ENCODE measurements at regions not wholly inside any gene's neighbourhood (a gene's known extent, or its start where the extent isn't known, plus 50 kb on each side); places are given as distances from the start of the nearest gene placed in this dataset.

DNA sequence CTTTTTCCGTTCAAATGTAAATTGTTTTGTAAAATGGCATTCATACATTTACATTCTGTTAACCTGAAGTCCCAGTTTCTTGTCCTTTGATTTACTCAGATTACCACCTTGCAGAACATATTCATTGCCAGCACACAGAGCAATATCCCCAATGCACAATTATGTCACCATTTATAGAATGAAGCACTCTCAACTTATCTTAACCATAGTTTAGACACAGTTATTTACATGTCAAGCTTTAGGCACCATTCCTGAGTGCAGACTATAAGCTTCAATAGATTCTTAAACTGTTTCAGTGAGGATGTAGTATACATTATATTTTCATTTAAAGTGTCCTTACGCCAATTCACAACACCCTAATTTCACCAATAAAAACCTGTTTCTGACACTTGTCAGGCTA lies 1977.9 kb downstream of the SUCLG1 start:
- H3K4me2 ChIP-seq (ENCODE audit: low read depth, low read length, poor library complexity, severe bottlenecking), result no peak overlapping the region
- H3K79me2 ChIP-seq (ENCODE audit: insufficient read depth, low read length), result no peaks in the 10 kb centered on the region
- H3K27me3 ChIP-seq (ENCODE audit: insufficient read depth, low read length, poor library complexity, severe bottlenecking), result no peaks in the 10 kb centered on the region
- H3K4me1 ChIP-seq (ENCODE audit: insufficient read depth, low read length, poor library complexity, severe bottlenecking), result no peaks in the 10 kb centered on the region
- TF ChIP-seq EZH2phosphoT487 (IDR thresholded peaks at IDR 0.05; ENCODE audit: borderline replicate concordance) (no peak), CTCF (conservative IDR thresholded peaks at IDR 0.05; ENCODE audit: low read length) (no peak)
- H2AFZ ChIP-seq (ENCODE audit: low read length), result no peak overlapping the region
- no peak overlapping the region for H3K9ac ChIP-seq (ENCODE audit: low read depth, low read length, poor library complexity, severe bottlenecking)
- H3F3A ChIP-seq (ENCODE audit: low read depth), result no peaks in the 10 kb centered on the region
- no peaks in the 10 kb centered on the region for H3K36me3 ChIP-seq (ENCODE audit: insufficient read depth, low read length)
- H3K9me3 ChIP-seq (ENCODE audit: insufficient read depth, low read depth, low read length), result no peaks in the 10 kb centered on the region
- H3K4me3 ChIP-seq (ENCODE audit: low read length, poor library complexity, severe bottlenecking), result no peak overlapping the region
- no peaks in the 10 kb centered on the region for H4K20me1 ChIP-seq (ENCODE audit: insufficient read depth, low read length, poor library complexity, severe bottlenecking)
- H3K9me2 ChIP-seq (replicated peaks; ENCODE audit: low read depth, low read length), result no peaks in the 10 kb centered on the region

GRCh38 chr2:82478641-82479040 lies 1980.4 kb downstream of the SUCLG1 start:
- H3K27me3 ChIP-seq (ENCODE audit: insufficient read depth, low read length, poor library complexity, severe bottlenecking), result no peaks in the 10 kb centered on the region

GRCh38 chr2:82476094-82476493 lies 1983.0 kb downstream of the SUCLG1 start:
- TF ChIP-seq CTCF (conservative IDR thresholded peaks at IDR 0.05; ENCODE audit: low read length) (no peak), EZH2phosphoT487 (IDR thresholded peaks at IDR 0.05; ENCODE audit: borderline replicate concordance) (no peak)

More at GRCh38 chr2:82478641-82479040, 1980.4 kb downstream of the SUCLG1 start:
- no peaks in the 10 kb centered on the region for H3K9me3 ChIP-seq (ENCODE audit: insufficient read depth, low read depth, low read length)
- H3K36me3 ChIP-seq (ENCODE audit: insufficient read depth, low read length), result no peaks in the 10 kb centered on the region
- H3K79me2 ChIP-seq (ENCODE audit: insufficient read depth, low read length), result no peaks in the 10 kb centered on the region
- no peaks in the 10 kb centered on the region for H3K9me2 ChIP-seq (replicated peaks; ENCODE audit: low read depth, low read length)
- H3F3A ChIP-seq (ENCODE audit: low read depth), result no peaks in the 10 kb centered on the region
- no peaks in the 10 kb centered on the region for H4K20me1 ChIP-seq (ENCODE audit: insufficient read depth, low read length, poor library complexity, severe bottlenecking)
- H3K4me2 ChIP-seq (ENCODE audit: low read depth, low read length, poor library complexity, severe bottlenecking), result no peak overlapping the region
- TF ChIP-seq CTCF (conservative IDR thresholded peaks at IDR 0.05; ENCODE audit: low read length), result no peak
- no peak for TF ChIP-seq EZH2phosphoT487 (IDR thresholded peaks at IDR 0.05; ENCODE audit: borderline replicate concordance)
- H2AFZ ChIP-seq (ENCODE audit: low read length), result no peak overlapping the region
- H3K9ac ChIP-seq (ENCODE audit: low read depth, low read length, poor library complexity, severe bottlenecking), result no peak overlapping the region
- no peak overlapping the region for H3K4me3 ChIP-seq (ENCODE audit: low read length, poor library complexity, severe bottlenecking)
- no peaks in the 10 kb centered on the region for H3K4me1 ChIP-seq (ENCODE audit: insufficient read depth, low read length, poor library complexity, severe bottlenecking)

More at GRCh38 chr2:82476094-82476493, 1983.0 kb downstream of the SUCLG1 start:
- H3K9me2 ChIP-seq (replicated peaks; ENCODE audit: low read depth, low read length), result no peaks in the 10 kb centered on the region
- no peaks in the 10 kb centered on the region for H4K20me1 ChIP-seq (ENCODE audit: insufficient read depth, low read length, poor library complexity, severe bottlenecking)
- H3K27me3 ChIP-seq (ENCODE audit: insufficient read depth, low read length, poor library complexity, severe bottlenecking), result no peaks in the 10 kb centered on the region
- no peaks in the 10 kb centered on the region for H3K4me1 ChIP-seq (ENCODE audit: insufficient read depth, low read length, poor library complexity, severe bottlenecking)
- no peaks in the 10 kb centered on the region for H3K79me2 ChIP-seq (ENCODE audit: insufficient read depth, low read length)
- H2AFZ ChIP-seq (ENCODE audit: low read length), result no peak overlapping the region
- no peak overlapping the region for H3K4me3 ChIP-seq (ENCODE audit: low read length, poor library complexity, severe bottlenecking)
- H3K9ac ChIP-seq (ENCODE audit: low read depth, low read length, poor library complexity, severe bottlenecking), result no peak overlapping the region
- H3K9me3 ChIP-seq (ENCODE audit: insufficient read depth, low read depth, low read length), result no peaks in the 10 kb centered on the region
- no peak overlapping the region for H3K4me2 ChIP-seq (ENCODE audit: low read depth, low read length, poor library complexity, severe bottlenecking)
- H3K36me3 ChIP-seq (ENCODE audit: insufficient read depth, low read length), result no peaks in the 10 kb centered on the region
- no peaks in the 10 kb centered on the region for H3F3A ChIP-seq (ENCODE audit: low read depth)

Data from Loucy (cell line).